ENCODE measurements at regions not wholly inside any gene's neighbourhood (a gene's known extent, or its start where the extent isn't known, plus 50 kb on each side); places are given as distances from the start of the nearest gene placed in this dataset.
"Not testable (repeated sequence)": the region's sequence is repeated elsewhere in the genome, so short reads cannot be mapped to it uniquely, and the experiment has no call there.

DNA sequence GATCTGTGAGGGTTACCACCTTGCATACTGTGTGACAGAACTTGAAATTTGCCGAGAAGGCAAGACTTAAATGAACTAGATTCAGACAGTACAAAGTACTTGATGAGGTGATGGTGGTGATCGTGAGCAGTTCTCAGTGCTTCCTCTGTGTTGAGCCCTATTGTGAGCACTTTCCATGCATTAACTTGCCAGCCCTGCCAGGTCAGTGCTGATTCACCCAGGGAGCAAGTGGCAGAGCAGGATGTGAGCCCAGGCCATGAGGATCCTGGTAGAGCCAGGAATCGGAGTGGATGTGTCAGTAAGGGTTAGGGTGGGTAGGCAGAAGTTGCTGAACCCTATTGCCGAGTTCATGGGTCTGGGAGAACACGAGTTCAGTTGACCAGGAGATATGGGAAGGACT lies 4545.7 kb upstream of the TPTE start:
- not testable (repeated sequence) for DNase-seq (ENCODE audit: low read depth, low spot score); H3K27ac ChIP-seq

DNA sequence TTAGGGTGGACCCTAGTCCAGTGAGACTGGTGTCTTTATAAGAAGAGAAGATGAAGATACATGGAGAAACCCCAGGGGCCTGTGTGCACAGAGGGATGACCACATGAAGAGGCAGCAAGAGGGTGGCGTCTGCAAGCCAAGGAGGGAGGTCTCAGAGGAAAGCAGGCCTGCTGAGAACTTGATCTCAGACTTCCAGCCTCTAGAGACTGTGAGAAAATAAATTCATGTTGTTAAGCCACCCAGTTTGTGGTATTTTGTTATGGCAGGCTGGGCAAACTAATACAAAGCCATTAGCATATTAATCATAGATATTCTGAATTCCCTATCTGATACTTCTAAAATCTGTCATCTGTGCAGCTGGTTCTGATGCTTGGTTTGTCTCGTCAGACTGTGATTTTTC lies 4523.8 kb upstream of the TPTE start:
- not testable (repeated sequence) for H3K27ac ChIP-seq; DNase-seq (ENCODE audit: low read depth, low spot score)

DNA sequence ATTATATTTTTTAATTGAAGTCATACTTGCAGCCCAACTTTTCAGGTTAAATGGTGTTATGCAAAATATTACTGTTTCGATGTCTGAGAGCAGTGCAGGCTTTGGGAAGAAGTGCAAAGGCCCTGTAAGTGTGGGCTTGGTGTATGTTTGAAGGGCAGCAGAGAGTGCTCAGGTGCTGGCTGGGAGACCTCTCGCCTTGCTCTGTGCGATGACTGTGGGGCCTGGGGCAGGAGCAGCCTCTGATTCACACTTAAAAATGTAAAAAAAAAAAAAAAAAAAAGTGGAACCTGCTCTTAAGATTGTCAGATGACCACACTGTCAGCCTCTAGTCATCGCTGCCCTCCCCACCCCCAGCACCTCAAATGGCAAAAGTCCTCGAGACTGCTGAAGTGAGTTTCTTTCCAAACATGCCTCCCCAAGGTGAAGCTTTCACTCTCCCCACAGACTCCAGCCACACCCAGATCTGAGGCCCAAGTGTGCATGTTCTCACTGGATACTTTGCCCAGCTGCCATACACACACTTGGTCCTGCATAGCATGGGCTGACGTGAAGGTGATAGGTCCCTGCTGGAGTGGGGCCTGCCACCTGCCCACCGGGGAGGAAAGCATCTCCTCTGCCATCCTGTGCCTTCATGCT lies 4505.8 kb upstream of the TPTE start:
- DNase-seq (ENCODE audit: low read depth, low spot score); H3K27ac ChIP-seq: not testable (repeated sequence)

DNA sequence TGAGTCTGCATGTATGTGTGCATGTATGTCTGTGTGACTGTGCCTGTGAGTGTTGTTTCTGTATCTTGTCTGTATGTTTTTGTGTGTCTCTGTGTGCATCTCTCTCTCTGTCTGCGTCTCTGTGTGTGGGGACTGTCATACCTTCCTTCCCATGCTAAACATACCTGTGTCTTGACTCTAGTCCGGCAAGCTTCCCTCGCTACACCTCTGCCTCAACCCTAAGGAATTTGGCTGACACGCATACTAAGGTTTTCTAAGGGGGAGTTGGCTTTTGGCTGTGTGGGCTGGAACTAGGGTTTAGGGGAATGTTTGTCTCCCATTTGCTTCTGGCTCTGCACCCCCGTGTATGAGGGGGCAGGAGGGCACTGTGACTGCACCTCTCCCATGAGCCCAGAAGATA lies 4500.9 kb upstream of the TPTE start:
- DNase-seq (ENCODE audit: low read depth, low spot score); H3K27ac ChIP-seq: not testable (repeated sequence)

DNA sequence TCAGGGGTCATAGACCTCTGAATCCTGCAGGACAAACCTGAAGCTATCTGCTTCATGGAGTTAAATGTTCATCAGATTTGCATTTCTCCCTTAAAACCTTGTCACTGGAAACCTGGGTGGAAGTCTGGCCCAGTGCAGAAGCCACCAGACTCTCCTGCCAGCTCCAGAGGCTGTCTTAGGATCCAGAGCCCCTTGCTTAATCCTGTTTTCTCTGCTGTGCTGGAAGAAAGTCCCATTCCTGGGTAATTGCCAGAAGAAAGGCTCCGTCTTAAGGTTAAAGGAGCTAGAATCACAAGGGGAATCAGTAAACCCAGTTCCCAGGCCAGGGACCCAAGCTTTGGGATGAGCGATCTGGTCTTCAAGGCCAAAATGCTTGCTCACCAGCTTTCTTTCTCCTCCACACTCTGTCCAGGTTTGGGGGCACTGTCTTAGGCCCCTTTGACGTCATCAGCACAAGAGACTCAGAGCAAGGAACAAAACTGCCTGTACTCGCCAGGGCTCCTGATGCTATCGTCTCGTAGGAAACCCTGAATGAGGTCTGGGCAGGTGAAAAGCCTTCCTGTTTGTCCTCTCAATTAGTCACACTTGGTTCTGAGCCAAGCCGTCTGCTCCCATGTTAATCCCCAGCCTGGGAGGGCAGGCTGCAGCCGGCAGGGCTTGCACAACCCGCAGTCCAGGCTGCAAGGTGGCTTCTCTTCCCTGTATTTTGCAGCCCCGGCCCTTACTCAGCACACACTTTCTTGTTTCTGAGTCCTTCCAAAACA lies 4500.2 kb upstream of the TPTE start:
- not testable (repeated sequence) for DNase-seq (ENCODE audit: low read depth, low spot score); H3K27ac ChIP-seq

DNA sequence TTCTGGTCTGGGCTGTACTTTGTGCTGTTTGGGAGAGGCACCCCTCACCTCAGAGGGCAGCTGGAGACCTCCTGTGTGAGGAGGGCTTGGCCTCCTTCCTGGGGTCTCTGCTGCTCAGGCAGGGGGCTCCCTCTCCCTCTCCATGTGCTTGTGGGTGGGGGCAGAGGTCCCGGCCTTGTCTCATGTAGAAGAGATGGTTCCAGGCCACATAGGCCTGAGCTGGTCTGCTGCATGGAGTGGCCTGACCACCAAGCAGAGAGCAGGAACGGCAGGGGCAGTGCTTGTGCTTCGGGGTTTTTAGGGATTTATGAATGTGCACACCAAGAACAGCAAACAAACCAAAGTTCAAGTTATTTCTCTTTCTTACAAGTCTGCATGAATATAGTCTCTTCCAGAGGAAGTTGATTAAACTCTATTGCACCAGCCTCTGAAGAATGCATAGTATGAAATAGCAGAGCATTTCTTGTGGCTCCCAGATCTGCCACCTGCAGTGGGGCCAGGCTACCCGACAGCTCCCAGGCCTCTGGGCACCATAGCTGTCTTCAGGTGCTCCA lies 4499.6 kb upstream of the TPTE start:
- H3K27ac ChIP-seq; DNase-seq (ENCODE audit: low read depth, low spot score): not testable (repeated sequence)

DNA sequence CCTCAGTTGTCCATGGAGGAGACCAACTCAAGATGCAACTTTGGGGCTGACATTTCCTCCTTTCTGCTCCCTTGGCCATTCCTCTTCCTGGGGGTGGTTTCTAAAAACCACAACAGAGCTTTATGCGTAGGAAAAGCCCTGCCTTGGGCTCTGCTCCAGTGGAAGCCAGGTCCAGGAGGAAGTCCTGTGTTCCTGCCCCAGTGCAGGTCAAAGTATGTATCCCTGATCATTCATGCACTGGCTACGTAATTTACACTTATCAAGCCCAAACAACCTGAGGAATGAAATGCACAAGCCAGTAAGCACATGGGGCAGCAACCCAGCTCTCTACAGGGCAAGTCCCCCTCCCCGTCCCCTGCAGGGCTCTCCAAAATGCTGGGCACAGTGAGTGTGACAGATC lies 4498.1 kb upstream of the TPTE start:
- not testable (repeated sequence) for DNase-seq (ENCODE audit: low read depth, low spot score); H3K27ac ChIP-seq

DNA sequence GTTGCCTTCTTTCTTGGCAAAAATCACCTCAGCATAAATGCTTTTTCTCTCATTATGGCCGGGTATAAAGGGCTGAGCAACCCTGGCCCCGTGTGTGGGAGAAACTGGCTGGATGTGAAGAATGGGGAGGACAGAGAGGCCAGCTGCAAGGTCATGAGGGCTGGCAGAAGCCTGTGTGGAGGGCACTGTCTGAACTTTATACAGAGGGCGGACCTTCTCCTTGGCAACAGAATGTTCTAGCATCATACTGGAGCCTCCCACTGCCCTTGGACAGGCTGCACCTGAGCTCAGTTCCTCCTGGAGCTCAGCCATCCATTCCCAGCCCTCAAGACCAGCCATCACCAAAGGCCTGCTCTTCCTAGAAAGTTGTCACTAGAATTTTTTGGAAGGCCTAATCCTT lies 4496.2 kb upstream of the TPTE start:
- not testable (repeated sequence) for DNase-seq (ENCODE audit: low read depth, low spot score); H3K27ac ChIP-seq

DNA sequence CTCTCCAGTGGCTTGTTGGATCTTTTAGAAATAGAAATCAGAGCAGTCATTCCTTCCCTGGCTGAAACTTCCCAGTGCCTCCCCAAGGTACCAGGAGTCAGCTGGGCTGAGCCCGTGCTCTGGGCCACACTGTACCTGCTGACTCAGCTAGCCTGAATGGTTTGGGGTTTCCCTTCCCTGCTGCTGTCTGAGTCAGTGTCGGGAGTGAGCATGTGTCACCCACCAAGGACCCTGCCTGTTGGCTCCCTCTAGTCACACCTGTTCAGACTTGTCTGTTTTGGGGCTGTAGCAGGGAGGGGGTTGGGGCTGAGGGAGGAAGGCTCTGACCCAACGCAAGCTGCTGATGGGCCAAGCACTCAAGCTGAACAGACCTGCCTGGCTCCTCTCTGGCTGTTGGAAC lies 4493.9 kb upstream of the TPTE start:
- DNase-seq (ENCODE audit: low read depth, low spot score): not testable (repeated sequence)

DNA sequence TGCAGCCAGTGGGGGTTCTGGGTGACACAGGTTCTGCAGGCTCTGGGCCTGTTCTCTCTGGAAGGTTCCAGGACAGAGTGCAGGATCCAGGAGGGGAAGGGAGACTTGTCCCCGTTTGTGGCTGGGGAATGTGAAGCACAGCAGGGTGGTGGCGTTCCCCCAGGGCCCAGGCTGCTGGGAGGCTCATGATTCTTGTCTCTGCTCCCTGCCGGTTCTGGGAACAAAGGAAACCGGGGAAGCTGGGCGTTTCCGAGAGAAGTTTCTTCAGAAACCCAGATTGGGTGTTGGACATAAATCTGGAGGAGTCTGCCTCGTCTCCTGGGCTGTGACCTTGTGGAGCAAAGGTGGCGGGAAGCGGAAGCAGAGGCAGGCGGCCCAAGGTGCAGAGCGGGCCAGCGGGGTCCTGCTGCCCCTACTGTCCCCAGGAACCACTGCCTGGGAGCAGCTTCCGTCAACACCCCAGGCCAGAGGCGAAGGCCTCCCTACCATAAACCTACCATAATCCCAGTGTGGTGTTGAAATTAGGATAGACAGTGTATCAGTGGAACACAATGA lies 4487.2 kb upstream of the TPTE start:
- H3K27ac ChIP-seq; DNase-seq (ENCODE audit: low read depth, low spot score): not testable (repeated sequence)

More for the DNA sequence above, 4493.9 kb upstream of the TPTE start:
- H3K27ac ChIP-seq: not testable (repeated sequence)

DNA sequence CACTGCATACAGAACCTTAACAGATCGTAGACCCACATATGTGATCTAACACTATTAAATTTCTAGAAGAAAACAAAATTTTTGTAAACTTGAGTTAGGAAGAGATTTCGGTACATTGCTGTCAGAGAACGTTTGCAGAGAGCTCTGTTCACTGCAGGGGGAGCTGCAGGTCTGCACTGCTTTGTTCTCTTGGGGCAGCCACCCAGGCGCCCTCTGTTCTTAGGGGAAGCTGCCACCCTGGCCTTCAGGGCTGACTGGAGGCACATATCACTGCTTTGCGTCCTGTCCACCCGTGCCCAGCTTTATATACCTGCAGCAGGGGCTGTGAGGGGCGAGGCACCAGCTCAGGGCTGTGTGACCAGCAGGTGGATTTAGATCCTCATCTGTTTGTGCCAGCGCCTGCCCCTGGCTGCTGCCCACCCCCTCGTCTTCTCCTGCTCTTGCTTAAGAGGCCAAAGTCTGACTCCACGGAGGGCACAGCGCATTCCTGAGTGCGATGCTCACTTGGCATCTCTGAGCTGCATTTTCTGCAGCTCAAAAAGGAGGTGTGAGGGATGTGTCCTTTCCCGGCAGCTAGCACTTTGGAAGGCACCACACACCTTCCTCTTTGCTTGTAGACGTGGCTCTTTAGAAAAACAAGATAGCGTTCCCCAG lies 4486.4 kb upstream of the TPTE start:
- H3K27ac ChIP-seq; DNase-seq (ENCODE audit: low read depth, low spot score): not testable (repeated sequence)

DNA sequence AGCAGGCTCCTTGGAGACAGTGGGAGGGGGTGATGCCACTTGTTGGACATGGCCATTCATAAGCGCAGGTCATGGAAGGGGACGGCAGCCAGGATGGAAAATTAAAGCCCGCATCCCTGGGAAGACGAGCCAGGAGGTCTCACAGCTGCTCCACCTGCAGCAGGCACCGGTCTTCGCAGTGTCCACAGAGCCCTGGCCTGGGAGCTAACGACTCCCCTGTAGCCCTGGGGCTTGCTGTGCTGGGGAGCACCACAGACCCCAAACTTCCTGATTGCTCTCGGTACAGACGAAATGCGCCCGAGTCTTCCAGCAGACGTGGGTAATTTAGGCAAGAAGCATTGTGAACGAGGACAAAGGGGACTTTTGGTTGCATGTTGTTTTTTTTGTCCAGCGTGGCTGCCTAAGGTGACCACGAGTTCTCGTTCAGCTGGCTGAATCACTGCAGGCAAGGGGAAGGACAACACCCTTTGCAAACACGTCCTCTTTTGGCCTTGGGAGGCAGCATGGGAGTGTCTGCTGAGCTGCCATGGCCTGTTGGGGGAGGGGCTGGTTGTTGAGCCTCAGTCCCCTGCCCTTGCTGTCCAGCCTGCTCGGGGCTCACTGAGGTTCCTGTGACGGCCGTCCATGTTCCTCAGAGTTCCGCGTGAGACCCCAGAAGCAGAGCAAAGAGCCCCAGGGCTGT lies 4485.8 kb upstream of the TPTE start:
- not testable (repeated sequence) for H3K27ac ChIP-seq; DNase-seq (ENCODE audit: low read depth, low spot score)

DNA sequence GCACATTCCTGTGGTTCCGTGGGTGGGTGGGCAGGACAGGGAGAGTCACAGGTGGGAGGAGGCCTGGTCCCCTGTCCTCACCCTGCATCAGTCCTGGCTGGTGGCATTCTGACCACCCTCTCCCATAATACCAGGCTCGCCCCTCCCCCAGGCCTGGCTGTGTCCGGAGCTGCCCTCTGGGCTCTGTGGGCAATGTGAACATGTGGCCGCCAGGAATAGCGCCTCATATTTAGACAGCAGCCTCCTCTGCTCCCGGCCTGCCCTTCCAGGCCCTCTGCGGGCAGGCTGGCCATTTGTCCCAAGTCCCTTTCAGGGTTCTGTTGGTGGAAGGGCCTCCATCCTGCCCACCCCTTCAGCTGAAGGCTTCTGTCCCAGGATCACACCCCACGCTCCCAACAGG lies 4482.2 kb upstream of the TPTE start:
- DNase-seq (ENCODE audit: low read depth, low spot score): not testable (repeated sequence)

DNA sequence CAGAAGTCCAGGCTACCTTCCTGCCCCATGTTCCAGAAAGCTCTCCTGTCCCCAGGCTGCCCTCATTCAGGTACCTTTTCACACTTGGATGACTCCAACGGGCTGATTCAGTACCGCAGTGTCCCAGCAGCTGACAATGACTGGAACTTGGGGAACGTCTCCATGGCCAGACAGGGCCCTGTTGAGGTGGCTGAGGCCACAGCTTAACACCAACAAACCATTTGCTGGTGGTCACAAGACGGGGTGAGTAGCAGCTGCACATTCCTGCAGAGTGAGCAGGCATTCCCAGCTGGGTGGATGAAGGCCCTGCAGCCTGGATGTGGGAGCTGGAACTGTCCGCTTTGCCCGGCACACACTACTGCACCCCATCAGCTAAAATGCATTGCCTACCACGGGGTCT lies 4481.3 kb upstream of the TPTE start:
- not testable (repeated sequence) for DNase-seq (ENCODE audit: low read depth, low spot score); H3K27ac ChIP-seq

More for the DNA sequence above, 4482.2 kb upstream of the TPTE start:
- H3K27ac ChIP-seq: not testable (repeated sequence)

DNA sequence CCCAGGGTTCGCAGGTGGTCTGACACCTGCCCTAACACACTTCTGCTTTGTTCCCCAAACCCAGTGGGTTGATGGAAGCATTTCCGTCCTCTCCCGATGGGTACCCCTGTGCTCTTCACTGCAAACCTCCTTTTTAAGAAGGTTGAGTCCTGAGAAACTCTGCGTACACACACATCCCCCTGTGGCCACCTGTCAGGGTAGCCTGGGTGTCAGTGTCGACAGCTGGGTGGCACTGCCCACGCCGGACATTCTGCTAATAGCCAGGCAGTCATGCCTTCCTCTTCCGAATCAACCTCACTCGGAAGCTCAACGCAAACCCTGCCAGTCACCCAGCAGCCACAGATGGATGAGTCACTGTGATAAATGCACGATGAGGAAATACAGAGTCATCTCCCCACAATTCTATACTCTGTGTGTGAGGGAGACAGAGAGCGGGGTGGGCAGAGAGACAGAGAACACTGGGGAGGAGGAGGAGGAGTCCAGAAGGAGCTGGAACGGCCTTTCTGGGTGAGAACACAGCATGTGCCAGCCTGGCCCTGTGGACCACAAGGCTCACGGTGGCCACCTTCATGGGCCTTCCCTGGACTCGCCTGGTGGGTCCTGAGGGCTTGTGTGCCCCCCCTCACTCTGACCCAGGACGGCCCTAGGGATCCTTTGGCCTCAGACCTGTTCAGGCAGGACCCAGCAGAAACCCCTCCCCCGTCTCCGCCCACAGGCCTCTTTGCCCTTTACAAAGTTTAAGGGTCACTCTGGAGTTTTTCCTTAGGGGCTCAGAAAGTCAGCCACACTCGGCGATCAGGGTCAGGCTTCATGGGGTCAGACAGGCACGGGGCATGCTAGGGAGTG lies 4477.7 kb upstream of the TPTE start:
- not testable (repeated sequence) for H3K27ac ChIP-seq; DNase-seq (ENCODE audit: low read depth, low spot score)

DNA sequence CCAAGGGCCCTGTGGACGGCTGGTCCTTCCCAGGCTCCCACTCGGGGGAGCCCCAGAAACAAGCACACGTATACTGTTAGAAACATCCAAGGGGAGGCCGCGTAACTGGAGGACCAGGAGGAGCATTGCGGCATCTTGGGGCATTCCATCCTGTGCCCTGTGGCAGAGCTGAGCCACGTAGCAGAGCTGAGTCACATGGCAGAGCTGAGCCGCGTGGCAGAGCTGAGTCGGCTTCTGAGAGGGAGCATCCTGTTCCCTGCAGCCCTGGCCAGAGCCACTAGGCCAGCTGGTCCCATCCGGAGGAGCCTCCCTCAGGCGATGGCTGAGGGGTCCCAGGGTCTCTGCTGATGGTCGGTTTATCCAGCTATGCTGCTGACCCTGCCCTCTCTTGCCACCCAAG lies 4476.7 kb upstream of the TPTE start:
- DNase-seq (ENCODE audit: low read depth, low spot score); H3K27ac ChIP-seq: not testable (repeated sequence)

DNA sequence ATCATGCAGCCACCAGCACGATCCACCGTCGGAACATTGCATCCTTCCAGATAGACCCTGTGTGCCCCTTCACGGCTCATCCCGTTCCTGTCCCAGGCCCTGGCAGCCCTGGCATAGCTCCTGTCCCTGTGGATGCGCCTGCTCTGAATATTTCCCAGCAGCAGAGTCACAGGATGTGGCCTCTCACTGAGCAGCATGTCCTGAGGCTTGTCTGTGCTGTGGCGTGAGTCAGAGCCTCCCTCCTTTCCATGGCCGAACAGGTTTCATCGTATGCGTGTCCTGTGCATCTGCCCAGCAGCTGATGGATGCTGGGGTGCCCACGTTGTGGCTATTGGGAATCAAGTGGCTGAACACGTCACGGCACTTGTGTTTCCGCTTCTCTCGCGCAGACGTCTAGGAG lies 4471.5 kb upstream of the TPTE start:
- DNase-seq (ENCODE audit: low read depth, low spot score): not testable (repeated sequence)

DNA sequence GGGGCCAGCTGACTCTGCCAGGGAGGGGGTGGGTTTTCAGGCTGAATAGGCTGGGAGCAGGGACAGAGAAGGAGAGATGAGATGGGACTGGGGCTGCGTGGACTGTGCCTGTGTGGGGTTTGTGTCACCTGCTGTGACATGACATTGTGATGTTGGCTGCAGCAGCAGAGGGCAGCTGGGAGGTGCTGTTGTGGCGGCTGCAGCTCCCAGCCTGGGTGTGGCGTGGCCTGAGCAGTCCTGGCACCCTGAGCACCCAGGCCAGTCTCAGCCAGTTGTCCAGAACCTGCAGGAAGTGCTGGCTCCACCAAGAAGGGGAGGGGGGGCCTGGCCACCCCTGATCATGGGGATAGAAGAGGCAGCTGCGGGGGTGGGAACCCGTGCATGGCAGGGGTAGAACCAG lies 4469.3 kb upstream of the TPTE start:
- DNase-seq (ENCODE audit: low read depth, low spot score): not testable (repeated sequence)

More for the DNA sequence above, 4471.5 kb upstream of the TPTE start:
- not testable (repeated sequence) for H3K27ac ChIP-seq

DNA sequence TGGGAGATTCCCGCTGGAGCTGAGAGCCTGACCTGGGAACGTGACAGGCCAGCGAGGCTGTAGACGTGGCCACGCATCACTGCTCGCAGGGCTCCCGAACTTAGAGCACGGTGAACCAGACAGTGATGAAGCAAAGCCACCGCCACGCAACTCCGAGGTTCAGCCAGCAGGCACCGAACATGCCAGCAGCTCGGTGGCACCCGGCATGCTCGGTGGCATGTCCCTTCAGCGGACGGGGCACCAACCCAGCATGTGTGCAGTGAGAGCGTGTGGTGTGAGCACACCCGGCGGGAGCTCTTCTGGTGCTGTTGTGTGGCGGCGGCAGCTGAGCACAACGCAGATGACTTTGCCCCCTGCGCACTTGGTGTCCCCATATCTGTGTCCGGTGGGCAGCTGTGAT lies 4468.2 kb upstream of the TPTE start:
- DNase-seq (ENCODE audit: low read depth, low spot score); H3K27ac ChIP-seq: not testable (repeated sequence)

More for the DNA sequence above, 4469.3 kb upstream of the TPTE start:
- H3K27ac ChIP-seq: not testable (repeated sequence)

All from epithelial cell of prostate (primary cell).